DMS79 (cell line): ENCODE measurements at regions not wholly inside any gene's neighbourhood (a gene's known extent, or its start where the extent isn't known, plus 50 kb on each side); places are given as distances from the start of the nearest gene placed in this dataset.

Experiments used
- DNase-seq: peaks from one replicate; lab custom pipeline; 2025; lab: John Stamatoyannopoulos, UW

- DNase-seq = no peak
Observed at GRCh38 chr11:80435345-80435744, 994.5 kb upstream of the TENM4 start.

DNA sequence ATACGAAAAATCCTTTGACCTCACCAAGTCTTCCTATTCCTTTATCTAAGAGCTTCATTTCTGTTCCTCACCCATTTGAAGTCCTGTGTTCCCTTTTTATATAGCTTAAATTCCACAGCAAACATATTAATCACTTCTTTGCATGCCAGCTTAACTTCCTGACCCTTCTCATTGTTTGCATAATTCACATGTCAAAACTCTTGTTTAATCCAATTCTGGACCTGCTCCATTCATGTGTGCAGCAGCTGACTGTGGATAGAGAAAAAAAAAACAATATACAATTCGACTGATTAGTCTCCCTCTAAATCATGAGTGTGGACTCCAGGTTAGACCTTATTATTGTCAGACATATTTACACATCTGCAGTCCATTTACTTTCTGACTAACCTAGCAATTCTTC is 991.2 kb upstream of the TENM4 start:
- DNase-seq = no peak

- DNase-seq = no peak
Observed at GRCh38 chr11:80424012-80424695, 983.3 kb upstream of the TENM4 start.

- DNase-seq = no peak
Observed at GRCh38 chr11:80420374-80420773, 979.5 kb upstream of the TENM4 start.

DNA sequence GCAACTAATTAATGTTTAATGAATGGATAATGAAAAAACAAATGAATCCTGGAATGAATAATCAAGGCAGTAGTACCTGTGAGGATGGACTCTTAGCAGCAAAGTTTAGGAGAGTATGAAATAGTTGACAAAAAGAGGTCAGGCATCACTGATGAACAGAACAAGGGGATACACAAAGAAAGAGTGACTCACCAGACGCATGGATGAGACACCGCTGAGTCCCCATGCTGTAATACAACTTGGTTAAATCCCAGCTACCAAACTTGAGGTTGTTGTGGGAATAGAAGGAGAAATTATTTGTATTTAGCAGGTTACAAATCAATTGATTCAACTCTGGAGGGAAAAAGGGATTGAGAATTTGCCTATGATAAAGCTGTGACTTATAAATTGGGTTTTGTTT is 976.9 kb upstream of the TENM4 start:
- no peak for DNase-seq

DNA sequence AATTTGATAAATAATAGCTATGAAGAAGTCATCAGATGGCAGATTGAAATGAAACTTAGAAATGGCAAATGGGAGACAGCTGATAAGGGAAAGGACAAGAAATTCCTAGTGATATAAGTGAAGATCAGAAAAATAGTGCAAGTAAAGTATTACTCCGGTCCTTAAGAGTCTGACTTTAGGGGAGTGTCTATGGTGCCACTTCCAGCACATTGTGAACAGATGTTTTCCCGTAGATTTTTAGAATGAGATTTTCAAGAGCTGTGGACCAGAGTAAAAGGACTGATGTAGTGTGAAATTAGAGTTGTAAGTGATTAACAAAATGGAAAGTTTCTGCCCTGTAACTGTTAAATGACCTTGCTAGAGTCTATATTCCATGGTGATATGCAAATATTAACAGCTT is 974.8 kb upstream of the TENM4 start:
- no peak for DNase-seq

DNA sequence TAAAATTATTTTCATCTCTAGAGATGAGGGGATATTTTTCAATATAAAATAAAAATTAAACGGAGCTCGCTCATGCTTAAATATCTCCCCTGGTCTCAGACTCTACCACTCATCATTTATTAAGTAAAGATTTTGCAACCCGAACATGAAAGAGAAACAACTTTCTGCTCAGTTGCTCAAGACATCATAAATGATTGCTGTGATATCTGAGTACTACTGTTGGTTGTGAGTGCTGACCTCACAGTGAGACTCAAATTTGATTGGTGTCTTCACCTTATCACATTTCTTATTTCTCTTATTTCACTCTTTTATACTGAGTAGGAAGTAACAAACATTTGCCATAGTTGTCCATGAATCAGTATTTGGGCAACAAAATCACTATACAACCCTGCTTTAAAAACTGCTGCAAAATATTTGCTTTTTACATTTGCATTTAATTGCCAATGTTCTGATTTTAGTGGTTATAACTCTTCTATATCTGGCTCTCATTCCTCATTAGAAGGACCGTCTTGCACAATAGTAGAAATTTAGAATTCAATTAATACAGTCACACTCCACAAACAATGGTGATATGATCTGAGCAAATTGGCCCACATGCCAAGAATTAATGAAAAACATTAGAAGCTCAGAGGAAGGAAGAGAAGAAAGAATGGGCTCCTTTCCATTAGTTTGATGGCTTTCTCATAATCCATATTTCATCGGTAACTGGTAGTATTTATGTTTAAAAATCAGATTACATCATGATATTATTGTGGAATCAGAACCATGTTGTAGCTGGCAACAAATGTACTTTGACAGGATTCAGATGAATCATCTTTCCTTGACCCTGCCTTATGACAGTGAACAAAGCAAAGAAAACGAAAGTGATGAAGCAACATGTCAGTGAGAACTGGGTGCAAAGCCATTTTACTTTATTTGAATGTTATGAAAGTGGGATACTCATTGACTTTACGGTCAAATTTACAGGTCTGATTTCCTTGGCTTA is 973.6 kb upstream of the TENM4 start:
- DNase-seq = no peak

GRCh38 chr11:80412604-80413003 is 971.8 kb upstream of the TENM4 start:
- DNase-seq = no peak

DNA sequence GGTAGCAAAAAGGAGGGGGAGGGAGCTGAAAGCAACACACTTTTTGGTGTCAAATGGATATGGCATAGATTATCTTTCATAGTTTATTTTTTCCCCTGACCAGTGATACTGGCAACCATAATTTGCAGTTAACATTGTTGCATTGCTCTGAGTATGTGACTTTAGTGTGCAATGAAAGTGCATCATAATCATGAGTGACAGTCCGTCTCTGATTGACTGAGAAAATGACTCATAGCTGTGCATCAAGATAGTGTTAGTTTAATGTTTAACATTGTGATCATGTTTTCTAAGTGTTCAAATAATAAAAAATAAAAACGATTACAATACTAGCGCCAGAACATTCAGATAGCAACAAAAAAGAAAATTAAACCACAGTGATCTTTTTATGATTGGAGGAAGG is 952.4 kb upstream of the TENM4 start:
- DNase-seq = no peak

DNA sequence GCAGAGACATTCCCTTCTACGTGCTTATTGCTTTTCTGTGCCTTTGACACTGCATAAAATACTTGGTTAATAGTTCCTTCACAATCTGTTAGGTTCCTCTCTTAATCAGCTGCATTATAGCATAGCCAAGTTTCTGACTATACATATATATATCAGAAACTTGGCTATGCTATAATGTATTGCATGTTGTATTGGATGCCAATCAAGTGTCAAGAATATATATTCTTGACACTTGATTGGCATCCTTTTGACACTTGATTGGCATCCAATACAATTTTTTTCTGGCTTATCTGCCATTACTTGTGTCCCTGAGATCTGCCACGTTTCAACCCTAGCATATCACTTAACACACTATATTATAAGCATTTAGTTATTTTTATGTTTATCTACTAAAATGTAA is 949.7 kb upstream of the TENM4 start:
- no peak for DNase-seq

- DNase-seq = no peak
Observed at GRCh38 chr11:80388536-80388935, 947.7 kb upstream of the TENM4 start.

DNA sequence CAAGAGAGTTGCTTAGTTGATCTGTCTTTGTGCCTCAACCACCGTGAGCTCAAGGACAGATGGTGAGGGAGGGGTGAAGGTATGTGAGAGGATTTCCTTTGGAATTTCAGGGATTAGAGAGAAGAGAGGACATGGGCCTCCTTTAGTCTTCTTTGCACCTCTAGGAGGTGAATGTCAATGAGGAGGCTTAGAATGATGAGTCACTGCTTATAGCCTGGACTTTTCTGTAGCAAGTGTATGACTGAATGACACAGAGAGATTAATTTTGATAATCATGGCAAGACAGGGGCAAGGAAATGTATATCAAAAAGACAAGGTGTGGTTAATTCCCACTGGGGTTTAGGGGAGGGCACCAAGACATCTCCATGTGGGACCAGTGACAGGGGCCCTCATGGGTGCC is 947.3 kb upstream of the TENM4 start:
- no peak for DNase-seq

DNA sequence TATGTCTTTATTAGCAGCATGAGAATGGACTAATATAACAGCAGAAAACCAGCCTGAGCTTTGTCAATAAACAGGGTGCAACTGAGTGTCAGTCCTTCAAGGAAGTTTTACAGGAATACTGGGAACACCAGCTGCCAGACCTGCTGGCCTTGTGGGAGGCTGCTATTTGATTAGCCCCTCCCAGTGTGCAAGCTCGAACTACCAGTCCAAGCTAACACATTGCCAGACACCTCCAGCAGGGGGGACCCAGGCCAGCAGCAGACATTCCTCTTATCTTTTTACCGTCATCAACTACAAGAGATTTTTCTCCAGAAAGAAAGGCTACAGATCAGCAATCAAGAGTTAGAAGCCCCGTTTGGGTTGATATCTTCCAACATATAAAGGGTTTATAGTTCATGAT is 942.8 kb upstream of the TENM4 start:
- no peak for DNase-seq

- DNase-seq = no peak
Observed at GRCh38 chr11:80379620-80380278, 938.9 kb upstream of the TENM4 start.

- DNase-seq = no peak
Observed at GRCh38 chr11:80371931-80372330, 931.1 kb upstream of the TENM4 start.

- no peak for DNase-seq
Observed at GRCh38 chr11:80365980-80366379, 925.1 kb upstream of the TENM4 start.

DNA sequence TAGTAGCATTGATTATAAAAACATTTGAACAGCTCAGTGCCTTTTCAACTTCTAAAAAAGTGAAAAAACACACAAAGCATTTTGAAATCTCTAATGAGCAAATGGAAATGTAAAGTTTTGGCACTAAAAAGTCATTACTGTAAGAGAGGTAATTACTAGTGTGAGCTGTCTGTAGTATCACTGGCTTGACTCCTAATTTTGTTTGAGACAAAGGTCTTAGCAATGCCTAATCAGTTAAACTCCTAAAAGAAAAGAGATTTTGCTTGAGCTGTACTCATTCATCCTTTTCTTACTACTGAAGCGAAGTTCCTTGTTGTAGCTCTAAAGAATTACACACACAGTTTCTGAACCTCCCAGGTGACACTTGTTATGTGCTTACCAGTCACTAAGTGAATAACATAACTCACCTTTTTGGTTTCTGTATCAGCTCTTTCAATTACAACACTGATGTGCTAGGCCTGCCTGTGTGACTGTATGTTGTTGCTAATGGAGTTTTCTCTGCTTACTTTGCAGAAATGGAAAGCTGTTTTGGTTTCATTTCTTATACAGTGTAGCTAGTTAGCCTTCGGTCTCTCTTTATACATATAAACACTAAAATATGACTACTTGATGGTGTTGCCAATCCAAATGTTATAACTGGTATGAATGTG is 924.4 kb upstream of the TENM4 start:
- DNase-seq = no peak

GRCh38 chr11:80362563-80363340 is 921.9 kb upstream of the TENM4 start:
- no peak for DNase-seq

DNA sequence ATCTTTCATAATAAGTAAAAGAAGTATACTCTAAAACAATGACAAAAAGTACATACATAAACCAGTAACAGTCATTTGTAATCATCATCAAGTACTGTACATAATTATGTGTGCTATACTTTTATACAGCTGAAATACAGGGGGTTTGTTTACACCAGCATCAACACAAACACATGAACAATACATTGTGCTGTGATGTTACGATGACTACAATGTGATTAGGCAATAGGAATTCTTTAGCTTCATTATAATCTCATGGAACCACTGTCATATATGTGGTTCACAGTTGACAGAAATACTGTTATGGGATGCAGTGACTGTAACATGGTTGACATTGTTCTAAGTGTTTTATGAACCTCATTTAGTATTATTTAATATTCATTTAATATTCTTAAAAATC is 914.4 kb upstream of the TENM4 start:
- no peak for DNase-seq

DNA sequence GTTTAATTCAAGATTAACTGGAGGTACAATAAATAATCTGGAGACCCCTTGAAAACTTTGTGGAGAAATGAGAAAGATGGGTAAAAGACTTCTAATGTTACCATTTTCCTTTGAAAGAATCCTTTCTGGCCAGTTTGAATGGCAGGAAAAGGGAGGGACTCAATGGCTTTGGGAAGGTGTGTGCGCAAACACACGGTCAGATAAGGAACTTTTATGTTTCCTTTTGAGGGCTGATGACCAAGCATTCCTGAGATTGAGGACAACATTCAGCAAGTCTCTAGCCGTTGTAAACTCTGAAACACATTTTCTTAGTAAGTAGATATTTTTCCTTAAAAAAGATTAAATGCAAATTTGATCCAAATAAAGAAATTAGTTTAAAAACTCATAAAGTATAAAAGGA is 909.7 kb upstream of the TENM4 start:
- no peak for DNase-seq

DNA sequence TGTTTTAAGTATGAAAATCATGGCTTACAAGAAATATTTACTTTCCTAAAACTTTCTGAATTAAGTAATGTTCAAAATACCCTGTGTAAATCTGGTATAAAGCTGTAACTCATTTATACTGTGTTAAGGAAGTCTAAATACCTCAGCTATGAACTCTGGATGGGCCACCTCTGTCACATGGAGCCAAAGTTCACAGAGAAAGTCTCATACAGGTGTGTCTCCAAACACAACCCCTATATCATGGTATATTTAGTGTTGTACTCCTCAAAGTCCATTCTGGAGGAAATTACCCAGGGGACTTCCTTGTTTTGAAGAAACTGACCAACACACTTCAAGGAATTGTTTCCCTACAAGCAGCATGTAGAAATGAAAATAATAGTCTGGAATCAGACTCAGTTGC is 909.2 kb upstream of the TENM4 start:
- no peak for DNase-seq
